ENCODE measurements at regions not wholly inside any gene's neighbourhood (a gene's known extent, or its start where the extent isn't known, plus 50 kb on each side); places are given as distances from the start of the nearest gene placed in this dataset.
"Not testable (repeated sequence)": the region's sequence is repeated elsewhere in the genome, so short reads cannot be mapped to it uniquely, and the experiment has no call there.

DNA sequence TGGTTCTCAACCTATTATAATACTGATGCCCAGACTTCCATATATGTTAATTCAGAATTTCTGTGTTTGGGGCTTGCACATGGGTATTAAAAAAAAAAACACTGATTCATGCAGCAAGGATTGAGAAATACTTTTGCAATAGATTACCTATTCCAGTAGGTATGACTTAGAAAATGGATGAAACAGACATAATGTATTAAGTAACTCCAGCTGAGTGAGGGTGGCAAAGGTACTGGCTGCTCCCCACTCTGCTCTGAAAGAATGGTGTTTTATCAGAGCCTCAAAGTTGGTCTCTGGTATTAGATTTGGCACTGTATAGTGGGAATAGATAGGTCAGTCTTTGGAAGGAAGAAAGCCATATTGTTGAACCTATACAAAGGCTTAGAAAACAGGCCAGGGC is 234.3 kb upstream of the FOLH1 start:
- H2AFZ ChIP-seq (ENCODE audit: low read depth, low read length) = no peak overlapping the region
- no peaks in the 10 kb centered on the region for H3K9me3 ChIP-seq (ENCODE audit: insufficient read depth, low read depth, low read length)
- no peak for DNase-seq (ENCODE audit: low read depth)
- no peaks in the 10 kb centered on the region for H4K20me1 ChIP-seq (ENCODE audit: insufficient read depth, low read length)
- no peak overlapping the region for H3K4me2 ChIP-seq (ENCODE audit: low read length)
- H3K36me3 Mint-ChIP-seq (ENCODE audit: low read depth, unreplicated experiment) = no peaks in the 10 kb centered on the region
- H3K4me1 ChIP-seq (ENCODE audit: insufficient read depth, low read length) = no peaks in the 10 kb centered on the region
- TF ChIP-seq CTCF (IDR thresholded peaks at IDR 0.05; ENCODE audit: insufficient read depth, low read depth, low read length) (no peak), EZH2 (IDR thresholded peaks at IDR 0.05; ENCODE audit: insufficient read depth, low read length) (no peak)
- H3K27me3 Mint-ChIP-seq (ENCODE audit: low read depth, unreplicated experiment) = no peaks in the 10 kb centered on the region
- H3K9ac ChIP-seq (ENCODE audit: low read length) = no peak overlapping the region
- H3K79me2 ChIP-seq (ENCODE audit: insufficient read depth, low read length) = no peaks in the 10 kb centered on the region
- no peak for FAIRE-seq
- H3K27ac ChIP-seq (ENCODE audit: low read depth, low read length) = no peak overlapping the region
- no peaks in the 10 kb centered on the region for H3K4me1 Mint-ChIP-seq (ENCODE audit: low read depth, unreplicated experiment)
- peaks cover 3% of the 10 kb centered on the region for H3K9me3 Mint-ChIP-seq (ENCODE audit: unreplicated experiment)
- H3K4me3 ChIP-seq (ENCODE audit: insufficient read depth, low read depth, low read length) = no peak overlapping the region
- H3K27ac Mint-ChIP-seq (ENCODE audit: unreplicated experiment) = no peak overlapping the region
- H3K4me3 Mint-ChIP-seq (ENCODE audit: unreplicated experiment) = no peak overlapping the region
- no peaks in the 10 kb centered on the region for H3K36me3 ChIP-seq (ENCODE audit: insufficient read depth, low read length)
- H3K27me3 ChIP-seq (ENCODE audit: insufficient read depth, low read length) = no peaks in the 10 kb centered on the region

DNA sequence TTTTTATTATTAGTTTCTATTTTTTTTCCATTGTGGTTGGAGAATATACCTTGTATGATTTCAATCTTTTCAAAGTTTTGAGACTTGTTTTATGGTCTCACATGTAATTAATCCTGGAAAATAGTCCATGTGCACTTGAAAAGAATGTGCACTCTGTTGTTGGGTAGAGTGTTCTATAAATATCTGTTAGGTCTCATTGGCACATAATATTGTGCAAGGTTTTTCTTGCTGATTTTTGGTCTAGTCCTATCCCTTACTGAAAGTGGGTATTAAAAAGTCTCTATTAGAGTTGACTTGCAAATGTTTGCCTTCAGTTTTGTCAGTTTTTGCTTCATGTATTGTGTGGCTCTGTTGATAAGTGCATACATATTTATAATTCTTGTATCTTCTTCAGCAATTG is 231.5 kb upstream of the FOLH1 start:
- H3K4me3 Mint-ChIP-seq (ENCODE audit: unreplicated experiment); FAIRE-seq; H3K9me3 Mint-ChIP-seq (ENCODE audit: unreplicated experiment): not testable (repeated sequence)

GRCh38 chr11:49434308-49434707 is 225.9 kb upstream of the FOLH1 start:
- H3K9me3 ChIP-seq (ENCODE audit: insufficient read depth, low read depth, low read length); H3K27ac Mint-ChIP-seq (ENCODE audit: unreplicated experiment); H3K79me2 ChIP-seq (ENCODE audit: insufficient read depth, low read length); H4K20me1 ChIP-seq (ENCODE audit: insufficient read depth, low read length); H2AFZ ChIP-seq (ENCODE audit: low read depth, low read length); H3K9ac ChIP-seq (ENCODE audit: low read length); H3K4me3 Mint-ChIP-seq (ENCODE audit: unreplicated experiment); H3K9me3 Mint-ChIP-seq (ENCODE audit: unreplicated experiment); H3K4me3 ChIP-seq (ENCODE audit: insufficient read depth, low read depth, low read length); H3K27ac ChIP-seq (ENCODE audit: low read depth, low read length); FAIRE-seq; H3K36me3 Mint-ChIP-seq (ENCODE audit: low read depth, unreplicated experiment); DNase-seq (ENCODE audit: low read depth); H3K4me1 ChIP-seq (ENCODE audit: insufficient read depth, low read length); H3K27me3 Mint-ChIP-seq (ENCODE audit: low read depth, unreplicated experiment); H3K27me3 ChIP-seq (ENCODE audit: insufficient read depth, low read length); H3K36me3 ChIP-seq (ENCODE audit: insufficient read depth, low read length); H3K4me1 Mint-ChIP-seq (ENCODE audit: low read depth, unreplicated experiment); H3K4me2 ChIP-seq (ENCODE audit: low read length): not testable (repeated sequence)

More for the DNA sequence above, 231.5 kb upstream of the FOLH1 start:
- not testable (repeated sequence) for H3K27me3 ChIP-seq (ENCODE audit: insufficient read depth, low read length); H3K79me2 ChIP-seq (ENCODE audit: insufficient read depth, low read length); H3K9ac ChIP-seq (ENCODE audit: low read length); H3K27ac Mint-ChIP-seq (ENCODE audit: unreplicated experiment); H3K36me3 Mint-ChIP-seq (ENCODE audit: low read depth, unreplicated experiment); H3K27me3 Mint-ChIP-seq (ENCODE audit: low read depth, unreplicated experiment); H4K20me1 ChIP-seq (ENCODE audit: insufficient read depth, low read length); H3K4me1 Mint-ChIP-seq (ENCODE audit: low read depth, unreplicated experiment); H3K4me3 ChIP-seq (ENCODE audit: insufficient read depth, low read depth, low read length); H3K4me1 ChIP-seq (ENCODE audit: insufficient read depth, low read length); H3K36me3 ChIP-seq (ENCODE audit: insufficient read depth, low read length); DNase-seq (ENCODE audit: low read depth); H3K9me3 ChIP-seq (ENCODE audit: insufficient read depth, low read depth, low read length); H3K4me2 ChIP-seq (ENCODE audit: low read length); H2AFZ ChIP-seq (ENCODE audit: low read depth, low read length); H3K27ac ChIP-seq (ENCODE audit: low read depth, low read length)
